ENCODE measurements at regions not wholly inside any gene's neighbourhood (a gene's known extent, or its start where the extent isn't known, plus 50 kb on each side); places are given as distances from the start of the nearest gene placed in this dataset.

DNA sequence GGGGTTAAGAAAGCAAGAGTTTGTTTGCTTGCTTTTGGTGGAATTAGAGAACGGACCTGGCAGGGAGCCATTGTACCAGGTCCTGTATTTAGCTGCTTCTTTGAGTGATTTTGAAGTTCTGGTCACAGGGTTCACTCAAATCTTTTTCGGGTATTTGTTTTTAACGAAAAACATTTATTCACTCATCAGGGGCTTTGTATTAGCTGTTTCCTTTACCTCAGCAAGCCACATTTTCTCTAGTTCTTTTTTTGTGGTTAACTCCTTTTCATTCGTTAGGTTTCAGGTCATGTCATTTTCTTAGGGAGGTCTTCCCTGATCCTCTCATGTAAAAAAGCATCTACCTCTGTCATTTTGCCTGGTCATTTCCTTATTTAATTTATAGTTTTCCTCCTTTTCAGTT is 1502.2 kb downstream of the GRIK2 start:
- Histone ChIP-seq H3K23ac (ENCODE audit: low read length in 2 of 2) (no peak overlapping the region), H3K4me2 (ENCODE audit: low read length, poor library complexity, severe bottlenecking) (no peak overlapping the region), H2AFZ (ENCODE audit: low read depth, low read length) (no peak overlapping the region), H3K36me3 (ENCODE audit: control insufficient read depth in 1 of 2, insufficient read depth in 2 of 2, low read depth in 1 of 2, low read length in 2 of 2) (no peaks in the 10 kb centered on the region), H3K27ac (ENCODE audit: low read length, poor library complexity, severe bottlenecking) (no peak overlapping the region), H4K8ac (ENCODE audit: low read length) (no peak overlapping the region), H2BK12ac (ENCODE audit: low read length in 2 of 2) (no peak overlapping the region), H2AK5ac (ENCODE audit: low read length, severe bottlenecking) (no peak overlapping the region), H2BK15ac (ENCODE audit: low read depth, poor library complexity, severe bottlenecking) (no peak overlapping the region), H3K18ac (ENCODE audit: low read depth in 1 of 2, low read length in 2 of 2) (no peak overlapping the region), H3K4ac (ENCODE audit: low read depth in 1 of 2, low read length in 2 of 2) (no peak overlapping the region), H2BK5ac (ENCODE audit: low read depth, low read length, poor library complexity, severe bottlenecking) (no peak overlapping the region), H3K4me3 (ENCODE audit: insufficient read depth in 1 of 2, low read depth in 1 of 2, low read length in 2 of 2) (no peak overlapping the region), H3K4me1 (ENCODE audit: control insufficient read depth, insufficient read depth, low read depth, low read length) (no peaks in the 10 kb centered on the region), H4K91ac (ENCODE audit: low read length) (no peak overlapping the region), H3K79me1 (replicated peaks; ENCODE audit: low read length, poor library complexity, severe bottlenecking) (no peaks in the 10 kb centered on the region), H3K9me3 (ENCODE audit: control insufficient read depth, low read length) (peaks cover 2% of the 10 kb centered on the region), H3K9ac (ENCODE audit: low read length) (no peak overlapping the region), H3K14ac (ENCODE audit: low read length in 2 of 2) (no peak overlapping the region), H3K27me3 (ENCODE audit: control insufficient read depth in 1 of 2, insufficient read depth in 1 of 2, low read length in 2 of 2) (no peaks in the 10 kb centered on the region), H2BK120ac (ENCODE audit: low read depth, low read length) (no peak overlapping the region)
- no peak for DNase-seq
- WGBS = 92% methylated on average over 4 of the region's 4 CpGs

- Histone ChIP-seq H2BK12ac (ENCODE audit: low read length in 2 of 2) (no peak overlapping the region), H3K4me1 (ENCODE audit: control insufficient read depth, insufficient read depth, low read depth, low read length) (no peaks in the 10 kb centered on the region), H2AFZ (ENCODE audit: low read depth, low read length) (no peak overlapping the region), H3K18ac (ENCODE audit: low read depth in 1 of 2, low read length in 2 of 2) (no peak overlapping the region), H2BK120ac (ENCODE audit: low read depth, low read length) (no peak overlapping the region), H3K4me3 (ENCODE audit: insufficient read depth in 1 of 2, low read depth in 1 of 2, low read length in 2 of 2) (no peak overlapping the region), H4K91ac (ENCODE audit: low read length) (no peak overlapping the region), H3K9me3 (ENCODE audit: control insufficient read depth, low read length) (no peaks in the 10 kb centered on the region), H3K79me1 (replicated peaks; ENCODE audit: low read length, poor library complexity, severe bottlenecking) (no peaks in the 10 kb centered on the region), H2AK5ac (ENCODE audit: low read length, severe bottlenecking) (no peak overlapping the region), H3K36me3 (ENCODE audit: control insufficient read depth in 1 of 2, insufficient read depth in 2 of 2, low read depth in 1 of 2, low read length in 2 of 2) (no peaks in the 10 kb centered on the region), H3K4ac (ENCODE audit: low read depth in 1 of 2, low read length in 2 of 2) (no peak overlapping the region), H3K4me2 (ENCODE audit: low read length, poor library complexity, severe bottlenecking) (no peak overlapping the region), H3K27me3 (ENCODE audit: control insufficient read depth in 1 of 2, insufficient read depth in 1 of 2, low read length in 2 of 2) (no peaks in the 10 kb centered on the region), H3K9ac (ENCODE audit: low read length) (no peak overlapping the region), H4K8ac (ENCODE audit: low read length) (no peak overlapping the region), H2BK5ac (ENCODE audit: low read depth, low read length, poor library complexity, severe bottlenecking) (no peak overlapping the region), H3K27ac (ENCODE audit: low read length, poor library complexity, severe bottlenecking) (no peak overlapping the region), H2BK15ac (ENCODE audit: low read depth, poor library complexity, severe bottlenecking) (no peak overlapping the region), H3K14ac (ENCODE audit: low read length in 2 of 2) (no peak overlapping the region), H3K23ac (ENCODE audit: low read length in 2 of 2) (no peak overlapping the region)
- no peak for DNase-seq
- 20% methylated on average over 1 of the region's 2 CpGs for WGBS
Measured at GRCh38 chr6:102885165-102885564, 1491.7 kb downstream of the GRIK2 start.

GRCh38 chr6:102853249-102853955 is 1459.9 kb downstream of the GRIK2 start:
- H2AK5ac ChIP-seq (ENCODE audit: low read length, severe bottlenecking) = no peak overlapping the region
- H3K4me2 ChIP-seq (ENCODE audit: low read length, poor library complexity, severe bottlenecking) = no peak overlapping the region
- H2BK12ac ChIP-seq (ENCODE audit: low read length in 2 of 2) = no peak overlapping the region
- H3K23ac ChIP-seq (ENCODE audit: low read length in 2 of 2) = no peak overlapping the region
- H2BK120ac ChIP-seq (ENCODE audit: low read depth, low read length) = no peak overlapping the region
- no peak overlapping the region for H3K14ac ChIP-seq (ENCODE audit: low read length in 2 of 2)
- no peak overlapping the region for H4K91ac ChIP-seq (ENCODE audit: low read length)
- no peaks in the 10 kb centered on the region for H3K9me3 ChIP-seq (ENCODE audit: control insufficient read depth, low read length)
- H3K27me3 ChIP-seq (ENCODE audit: control insufficient read depth in 1 of 2, insufficient read depth in 1 of 2, low read length in 2 of 2) = no peaks in the 10 kb centered on the region
- H3K36me3 ChIP-seq (ENCODE audit: control insufficient read depth in 1 of 2, insufficient read depth in 2 of 2, low read depth in 1 of 2, low read length in 2 of 2) = no peaks in the 10 kb centered on the region
- no peaks in the 10 kb centered on the region for H3K4me1 ChIP-seq (ENCODE audit: control insufficient read depth, insufficient read depth, low read depth, low read length)
- no peak overlapping the region for H4K8ac ChIP-seq (ENCODE audit: low read length)
- H2AFZ ChIP-seq (ENCODE audit: low read depth, low read length) = no peak overlapping the region
- H3K18ac ChIP-seq (ENCODE audit: low read depth in 1 of 2, low read length in 2 of 2) = no peak overlapping the region
- no peak overlapping the region for H3K27ac ChIP-seq (ENCODE audit: low read length, poor library complexity, severe bottlenecking)
- no peaks in the 10 kb centered on the region for H3K79me1 ChIP-seq (replicated peaks; ENCODE audit: low read length, poor library complexity, severe bottlenecking)
- H3K4ac ChIP-seq (ENCODE audit: low read depth in 1 of 2, low read length in 2 of 2) = no peak overlapping the region
- no peak overlapping the region for H3K9ac ChIP-seq (ENCODE audit: low read length)
- no peak overlapping the region for H2BK15ac ChIP-seq (ENCODE audit: low read depth, poor library complexity, severe bottlenecking)
- WGBS = 100% methylated on average over 1 of the region's 2 CpGs
- DNase-seq = no peak
- H2BK5ac ChIP-seq (ENCODE audit: low read depth, low read length, poor library complexity, severe bottlenecking) = no peak overlapping the region
- H3K4me3 ChIP-seq (ENCODE audit: insufficient read depth in 1 of 2, low read depth in 1 of 2, low read length in 2 of 2) = no peak overlapping the region

GRCh38 chr6:102848796-102849195 is 1455.3 kb downstream of the GRIK2 start:
- Histone ChIP-seq H3K79me1 (replicated peaks; ENCODE audit: low read length, poor library complexity, severe bottlenecking) (no peaks in the 10 kb centered on the region), H4K91ac (ENCODE audit: low read length) (no peak overlapping the region), H3K36me3 (ENCODE audit: control insufficient read depth in 1 of 2, insufficient read depth in 2 of 2, low read depth in 1 of 2, low read length in 2 of 2) (no peaks in the 10 kb centered on the region), H3K23ac (ENCODE audit: low read length in 2 of 2) (no peak overlapping the region), H2AFZ (ENCODE audit: low read depth, low read length) (no peak overlapping the region), H3K9me3 (ENCODE audit: control insufficient read depth, low read length) (no peaks in the 10 kb centered on the region), H3K18ac (ENCODE audit: low read depth in 1 of 2, low read length in 2 of 2) (no peak overlapping the region), H2BK120ac (ENCODE audit: low read depth, low read length) (no peak overlapping the region), H2BK5ac (ENCODE audit: low read depth, low read length, poor library complexity, severe bottlenecking) (no peak overlapping the region), H3K27me3 (ENCODE audit: control insufficient read depth in 1 of 2, insufficient read depth in 1 of 2, low read length in 2 of 2) (no peaks in the 10 kb centered on the region), H3K4me1 (ENCODE audit: control insufficient read depth, insufficient read depth, low read depth, low read length) (no peaks in the 10 kb centered on the region), H2AK5ac (ENCODE audit: low read length, severe bottlenecking) (no peak overlapping the region), H3K9ac (ENCODE audit: low read length) (no peak overlapping the region), H3K4ac (ENCODE audit: low read depth in 1 of 2, low read length in 2 of 2) (no peak overlapping the region), H2BK12ac (ENCODE audit: low read length in 2 of 2) (no peak overlapping the region), H3K4me2 (ENCODE audit: low read length, poor library complexity, severe bottlenecking) (no peak overlapping the region), H3K27ac (ENCODE audit: low read length, poor library complexity, severe bottlenecking) (no peak overlapping the region), H2BK15ac (ENCODE audit: low read depth, poor library complexity, severe bottlenecking) (no peak overlapping the region), H3K14ac (ENCODE audit: low read length in 2 of 2) (no peak overlapping the region), H3K4me3 (ENCODE audit: insufficient read depth in 1 of 2, low read depth in 1 of 2, low read length in 2 of 2) (no peak overlapping the region), H4K8ac (ENCODE audit: low read length) (no peak overlapping the region)
- DNase-seq = no peak
- no CpG with 5 or more reads among the region's 1 CpG for WGBS

Measured in mesenchymal stem cell (in vitro differentiated cells and primary cell).